GM19324 (cell line): ENCODE measurements at regions not wholly inside any gene's neighbourhood (a gene's known extent, or its start where the extent isn't known, plus 50 kb on each side); places are given as distances from the start of the nearest gene placed in this dataset.

Experiments used
- ATAC-seq: cut with Tn5 transposase; IDR thresholded peaks from one replicate; pipeline ENCODE4 v1.9.1; 2021; ENCODE audit warnings: mild to moderate bottlenecking, moderate library complexity; ENCODE audit not compliant: unreplicated experiment, low FRiP score

DNA sequence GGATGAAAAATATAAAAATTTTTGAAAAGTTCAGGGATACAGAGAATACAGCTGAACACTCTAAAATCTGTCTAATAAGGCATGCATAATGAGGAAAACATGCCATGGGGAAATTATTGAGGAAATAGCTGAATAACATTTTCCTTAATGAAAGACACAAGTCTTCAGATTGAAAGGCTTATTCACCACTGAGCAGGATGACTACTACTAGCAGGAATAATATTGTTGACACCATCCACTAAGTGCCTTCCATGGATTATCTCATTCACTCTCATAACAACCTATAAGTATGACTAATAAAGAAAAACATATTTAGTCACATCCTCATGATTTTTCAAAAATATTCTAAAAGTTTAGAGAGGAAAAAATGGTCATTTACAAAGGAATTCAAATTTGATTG lies 96.7 kb upstream of the FER start:
- ATAC-seq, result no peak

DNA sequence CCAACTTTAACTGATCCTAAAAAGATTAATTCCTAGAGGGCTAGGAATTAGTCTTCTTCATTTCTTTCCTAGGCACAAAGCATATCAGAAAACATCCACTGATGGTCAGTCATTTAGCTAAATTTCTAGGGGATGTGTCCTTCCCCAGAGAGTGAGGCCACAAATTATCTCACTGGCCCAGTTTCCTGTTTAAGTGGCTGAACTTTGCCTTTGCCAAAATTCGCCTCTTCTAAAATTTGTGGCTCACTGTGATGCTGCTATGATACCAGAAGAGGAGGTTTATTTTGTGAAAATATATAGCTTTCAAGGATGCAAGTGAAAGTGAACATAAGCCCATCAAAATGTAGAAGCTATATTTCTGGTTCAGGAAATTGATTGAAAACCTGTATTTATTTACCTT lies 98.1 kb upstream of the FER start:
- ATAC-seq, result no peak

DNA sequence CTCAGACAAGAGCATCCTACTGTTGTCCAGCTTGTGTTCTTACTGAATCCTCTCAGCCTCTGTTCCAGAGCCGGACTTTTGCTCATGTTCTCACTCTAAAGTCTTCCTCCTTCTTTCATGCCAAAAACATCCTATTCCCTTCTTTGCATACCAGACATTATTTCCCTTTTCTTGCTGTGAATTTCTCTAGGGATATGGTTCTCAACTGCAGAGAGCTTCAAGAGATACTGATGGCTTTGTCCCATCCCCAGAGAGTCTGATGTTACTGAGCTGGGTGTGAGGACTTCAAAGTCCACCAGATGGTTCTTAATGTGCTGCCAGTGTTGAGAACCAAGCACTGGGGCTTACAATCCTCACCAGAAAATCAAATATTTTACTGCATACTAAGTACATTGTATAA lies 98.6 kb upstream of the FER start:
- ATAC-seq, result no peak

DNA sequence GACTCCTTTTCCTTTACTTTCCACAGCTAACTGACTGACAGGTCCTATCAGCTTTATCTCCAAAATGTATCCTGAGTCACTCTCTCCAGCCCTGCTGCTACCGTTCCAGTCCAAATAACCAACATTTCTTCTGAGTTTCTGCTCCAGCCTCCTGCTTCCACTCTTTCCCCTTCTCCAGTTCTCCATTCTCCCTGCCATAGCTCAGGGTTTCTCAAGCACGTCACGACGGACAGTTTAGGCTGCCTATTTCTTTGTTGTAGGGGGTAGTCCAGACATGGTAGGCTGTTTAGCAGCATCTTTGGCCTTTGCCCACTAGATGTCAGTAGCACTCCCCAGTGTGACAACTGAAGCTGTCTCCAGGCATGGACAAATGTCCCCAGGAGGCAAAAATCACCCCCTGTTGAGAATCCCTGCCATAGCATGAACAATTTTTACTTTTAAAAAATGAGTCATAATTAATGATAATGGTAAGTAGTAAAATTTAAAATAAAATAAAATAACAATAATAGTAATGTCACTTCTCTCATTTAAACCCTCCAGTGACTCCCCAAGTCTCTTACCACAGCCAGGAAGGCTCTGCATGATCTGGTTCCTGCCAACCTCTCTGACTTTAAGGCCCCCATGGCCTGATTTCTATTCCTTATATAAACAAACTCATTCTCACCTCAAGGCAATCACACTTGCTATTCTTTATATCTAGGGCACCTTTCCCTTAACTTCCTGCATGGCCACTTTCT lies 105.4 kb upstream of the FER start:
- ATAC-seq, result peak; percentile 90

DNA sequence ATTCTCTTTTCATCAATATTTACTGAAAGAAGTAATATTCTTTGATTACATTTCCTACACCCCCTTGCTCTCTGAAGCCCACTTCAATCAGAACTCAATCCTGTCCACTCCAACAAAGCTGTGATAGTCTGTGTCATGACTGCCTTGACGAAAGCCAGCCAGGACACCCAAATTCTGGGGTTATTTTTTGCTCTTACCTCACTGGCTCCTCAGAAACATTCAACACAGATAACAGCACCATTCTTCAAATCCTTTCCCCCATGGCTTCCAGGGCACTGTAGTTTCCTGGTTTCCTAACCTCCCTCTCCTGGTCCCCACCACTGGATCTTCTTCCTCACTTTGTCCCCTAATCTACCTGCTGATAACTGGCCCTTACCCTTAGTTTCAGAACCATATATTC lies 106.1 kb upstream of the FER start:
- no peak for ATAC-seq

DNA sequence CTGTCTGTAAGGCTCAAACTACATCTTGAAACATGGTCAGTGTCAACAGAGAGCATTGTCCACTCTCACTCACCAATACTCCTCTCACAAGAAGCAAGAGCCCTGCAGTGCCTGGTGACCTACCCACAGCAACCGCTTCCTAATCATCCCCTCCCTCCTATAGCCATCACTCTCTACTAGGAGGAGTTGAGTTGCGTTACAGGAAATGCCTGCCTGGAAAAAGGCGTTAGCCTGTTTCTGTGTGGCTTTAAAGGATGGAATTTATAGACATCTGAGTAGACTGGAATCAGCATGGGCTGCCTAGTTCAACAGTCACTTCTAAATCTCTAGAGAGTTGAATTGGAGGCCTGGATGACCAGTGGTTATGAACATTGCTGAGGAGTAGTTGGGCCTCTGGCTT lies 108.3 kb upstream of the FER start:
- ATAC-seq, result no peak

DNA sequence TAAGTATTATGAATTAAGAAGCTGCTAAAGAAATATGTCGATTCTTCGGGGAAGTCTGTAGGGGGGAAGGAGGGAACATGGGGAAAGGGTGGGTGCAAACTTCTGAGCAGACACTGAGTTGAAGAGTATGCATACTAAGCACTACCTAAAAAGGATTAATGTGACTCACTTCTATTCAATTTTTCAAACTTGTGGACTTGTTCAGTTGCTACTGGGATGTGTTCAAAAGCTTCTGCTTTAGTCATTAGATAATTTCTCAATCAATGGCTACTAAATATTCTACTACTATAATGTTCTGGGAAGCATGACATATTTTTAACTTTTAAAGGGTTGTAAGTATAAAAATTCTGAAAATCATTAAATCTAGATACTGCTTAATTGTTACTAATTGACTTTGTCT lies 109.7 kb upstream of the FER start:
- no peak for ATAC-seq

DNA sequence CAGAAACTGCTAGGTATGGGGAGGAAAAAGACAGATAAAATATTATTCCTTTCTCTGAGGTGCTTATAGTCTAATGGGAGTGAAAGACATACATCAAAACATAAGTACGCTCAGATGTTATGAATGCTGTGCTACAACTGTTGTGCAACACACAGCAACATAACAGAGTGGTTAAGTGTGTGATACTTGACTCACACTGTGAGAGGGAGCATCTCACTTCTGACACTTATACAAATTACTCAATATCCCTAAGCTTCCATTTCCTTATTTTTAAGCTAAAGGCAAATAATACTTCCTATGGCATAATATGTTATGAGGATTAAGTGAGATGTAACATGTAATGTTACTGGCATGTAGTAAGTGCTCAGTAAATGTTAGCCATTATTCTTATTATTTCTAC lies 110.6 kb upstream of the FER start:
- ATAC-seq, result no peak

DNA sequence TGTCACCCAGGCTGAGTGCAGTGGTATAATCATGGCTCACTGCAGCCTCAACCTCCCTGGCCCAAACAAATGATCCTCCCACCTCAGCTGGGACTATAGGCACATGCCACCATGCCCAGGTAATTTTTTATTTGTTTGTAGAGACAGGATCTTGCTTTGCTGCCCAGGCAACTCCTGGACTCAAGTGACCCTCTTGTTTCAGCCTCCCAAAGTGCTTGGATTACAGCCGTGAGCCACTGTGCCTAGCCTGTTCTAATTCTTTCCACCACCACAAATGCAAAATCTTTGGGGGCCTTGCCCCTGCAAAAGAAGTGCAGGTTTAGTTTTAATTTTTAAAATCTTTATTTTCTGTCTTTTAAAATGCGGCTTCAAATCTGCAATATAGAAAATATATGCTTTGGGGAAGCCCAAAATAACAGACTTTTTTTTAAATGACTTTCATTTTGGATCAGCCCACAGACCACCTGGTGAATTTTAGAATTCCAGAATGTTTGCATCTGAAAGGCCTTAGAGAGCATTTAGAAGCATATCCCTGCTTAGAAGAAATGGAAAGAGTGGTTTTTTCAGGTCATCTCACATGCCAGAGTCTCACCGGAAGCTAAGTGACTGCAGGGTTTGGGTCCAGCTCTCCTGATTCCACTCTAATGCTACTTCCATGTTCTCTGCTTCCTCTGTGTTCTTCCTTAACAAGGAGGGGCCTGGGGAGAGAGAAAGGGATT lies 111.4 kb upstream of the FER start:
- ATAC-seq, result no peak

DNA sequence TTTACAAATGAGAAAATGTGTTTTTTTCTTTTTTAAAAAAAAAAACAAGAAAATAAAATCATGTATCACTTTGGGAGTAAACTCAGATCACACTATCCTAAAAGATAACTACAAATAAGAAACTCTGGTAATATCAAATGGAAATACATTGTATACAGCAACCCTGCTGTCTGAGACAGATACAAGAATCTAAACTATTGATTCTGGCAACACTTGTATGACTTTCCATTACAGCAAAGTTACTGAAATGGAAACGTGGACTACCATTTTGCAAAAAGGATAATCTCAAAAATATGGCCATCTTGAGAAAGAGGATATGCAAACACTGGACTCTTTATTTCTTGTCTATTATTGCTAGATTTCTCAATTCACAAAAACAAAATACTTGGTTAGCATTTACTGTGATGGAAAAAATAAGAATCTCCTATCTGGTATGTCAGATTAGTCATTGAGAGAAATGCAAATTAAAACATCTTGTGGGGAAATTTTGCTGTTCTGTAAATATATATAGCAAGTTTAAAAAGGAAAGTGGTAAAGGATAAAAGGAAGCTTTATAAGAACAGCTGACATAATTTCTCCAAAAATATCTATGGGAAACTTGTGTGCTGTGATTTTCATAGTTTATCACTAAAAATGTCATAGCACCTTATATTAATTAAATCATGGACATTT lies 112.9 kb upstream of the FER start:
- ATAC-seq, result no peak

DNA sequence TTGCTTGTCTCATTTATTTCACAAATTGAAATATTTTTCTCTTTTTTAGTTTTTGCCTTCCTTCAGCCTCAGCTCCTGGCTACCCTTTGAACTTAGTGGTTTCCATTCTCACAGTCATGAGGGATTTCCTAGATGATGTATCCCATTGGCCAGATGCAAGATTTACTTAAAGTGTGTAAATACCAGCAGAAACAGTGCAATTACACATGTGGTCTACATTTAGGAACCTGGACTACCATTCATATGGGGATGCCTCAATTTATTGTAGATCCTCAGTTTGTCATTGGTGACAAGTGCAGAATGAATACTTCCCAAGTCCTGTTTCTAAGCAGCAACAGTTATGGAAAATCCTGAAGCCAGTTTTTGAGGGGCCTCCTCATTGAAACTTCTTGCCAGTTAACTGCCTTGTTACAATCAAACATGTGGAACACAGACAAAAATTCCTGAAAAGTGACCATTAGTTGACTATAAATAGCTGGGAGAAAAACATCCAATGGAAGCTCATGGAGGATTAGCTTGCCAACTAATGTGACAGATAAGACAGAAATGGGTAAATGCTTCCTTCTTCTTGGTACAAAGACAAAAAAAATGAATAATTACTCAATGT lies 113.6 kb upstream of the FER start:
- ATAC-seq, result no peak

DNA sequence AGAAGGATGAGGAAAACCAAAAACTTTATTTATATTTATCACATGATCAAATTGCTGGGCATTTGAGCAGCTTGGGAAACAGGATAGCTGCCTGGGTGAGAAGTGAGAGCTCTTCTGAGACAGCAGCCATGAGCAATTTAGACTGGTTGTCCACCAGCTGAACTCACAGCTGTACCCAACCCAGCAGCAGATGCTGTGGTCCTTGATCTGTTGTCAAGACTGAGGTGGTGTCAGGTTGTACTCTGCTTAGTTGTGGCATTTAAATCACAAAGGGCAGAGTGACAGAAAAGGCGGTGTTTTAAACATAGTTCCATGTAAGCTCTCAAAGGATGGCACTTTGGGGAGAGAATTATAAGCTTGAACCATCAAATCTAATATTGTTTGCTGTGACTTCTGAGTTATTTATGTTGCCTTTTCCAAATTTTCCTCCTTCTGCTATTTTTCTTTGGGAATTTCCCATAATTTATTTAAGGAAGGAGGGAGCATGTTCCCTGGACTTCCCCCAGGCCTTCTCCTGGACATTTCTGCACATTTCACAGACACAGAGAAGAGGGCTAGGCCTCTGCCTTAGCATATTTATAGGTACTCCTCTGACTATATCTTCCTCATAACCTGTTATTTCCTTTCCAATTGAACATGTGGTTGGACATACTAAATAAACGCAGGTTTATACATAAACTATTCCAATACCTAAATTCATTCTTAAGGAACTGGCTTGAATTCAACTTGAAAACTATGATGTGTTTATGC lies 117.7 kb upstream of the FER start:
- no peak for ATAC-seq

DNA sequence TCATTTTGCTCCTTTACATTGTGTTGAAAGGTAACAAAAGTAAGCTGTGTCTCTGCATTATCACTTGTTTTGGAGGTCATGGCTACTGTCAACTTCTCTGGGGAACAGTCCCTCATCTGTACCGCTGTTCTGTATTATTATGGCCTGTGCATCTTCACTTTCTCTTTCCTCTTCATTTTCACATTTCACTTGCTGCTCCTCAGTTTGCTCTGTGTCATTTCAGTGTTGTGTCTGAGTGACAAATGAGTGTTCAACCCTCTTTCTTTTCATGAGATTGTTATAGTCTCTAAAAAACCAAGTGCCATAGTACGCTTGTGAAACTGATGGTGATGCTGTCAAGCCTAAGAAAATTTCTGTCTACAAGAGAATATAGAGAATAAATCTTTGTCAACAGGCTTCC lies 122.0 kb upstream of the FER start:
- no peak for ATAC-seq

DNA sequence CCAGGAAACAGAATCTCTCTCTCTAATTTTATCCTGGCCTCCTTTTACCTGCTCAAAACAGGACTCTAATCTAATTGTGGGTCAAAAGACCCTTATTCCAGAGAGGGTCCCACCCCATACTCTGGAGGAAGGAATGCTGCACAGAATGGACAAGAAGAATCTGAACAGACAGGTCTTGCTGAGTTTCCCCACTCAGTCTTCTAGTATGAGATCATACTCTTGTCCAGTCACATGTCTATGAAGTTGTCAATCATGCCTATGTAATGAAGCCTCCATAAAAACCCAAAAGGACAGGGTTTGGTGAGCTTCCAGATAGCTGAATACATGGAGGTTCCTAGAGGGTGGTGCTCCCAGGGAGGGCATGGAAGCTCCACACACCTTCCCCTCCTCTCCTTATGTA lies 123.9 kb upstream of the FER start:
- no peak for ATAC-seq

DNA sequence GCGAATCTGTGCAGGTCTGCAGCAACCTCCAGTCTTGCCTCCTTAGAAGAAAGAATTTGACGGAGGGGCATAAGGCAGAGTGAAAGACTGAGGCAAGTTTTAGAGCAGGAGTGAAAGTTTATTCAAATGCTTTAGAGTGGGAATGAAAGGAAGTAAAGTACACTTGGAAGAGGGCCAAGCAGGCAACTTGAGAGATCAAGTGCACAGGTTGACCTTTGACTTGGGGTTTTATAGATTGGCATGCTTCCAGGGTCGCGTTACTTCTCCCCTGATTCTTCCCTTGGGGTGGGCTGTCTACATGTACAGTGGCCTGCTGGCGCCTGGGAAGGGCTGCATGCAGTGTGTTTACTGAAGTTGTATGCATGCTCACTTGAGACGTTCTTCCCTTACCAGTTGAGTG lies 127.2 kb upstream of the FER start:
- ATAC-seq, result no peak

DNA sequence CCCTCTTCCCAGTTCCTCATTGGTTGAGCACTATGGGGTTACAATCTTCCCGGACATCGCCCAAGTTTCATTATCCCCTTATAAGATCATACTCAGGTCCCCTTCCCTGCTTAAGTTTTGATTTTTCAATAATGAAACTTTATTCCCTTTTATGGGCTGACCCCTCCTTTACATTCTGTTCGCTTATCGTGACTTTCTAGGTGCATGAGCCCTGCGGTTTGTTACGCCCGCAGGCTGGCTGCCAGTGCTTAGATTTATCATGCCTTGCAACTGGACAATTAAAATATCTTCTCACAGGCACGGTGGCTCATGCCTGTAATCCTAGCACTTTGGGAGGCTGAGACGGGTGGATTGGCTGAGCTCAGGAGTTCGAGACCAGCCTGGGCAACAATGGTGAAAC lies 127.9 kb upstream of the FER start:
- ATAC-seq, result no peak

DNA sequence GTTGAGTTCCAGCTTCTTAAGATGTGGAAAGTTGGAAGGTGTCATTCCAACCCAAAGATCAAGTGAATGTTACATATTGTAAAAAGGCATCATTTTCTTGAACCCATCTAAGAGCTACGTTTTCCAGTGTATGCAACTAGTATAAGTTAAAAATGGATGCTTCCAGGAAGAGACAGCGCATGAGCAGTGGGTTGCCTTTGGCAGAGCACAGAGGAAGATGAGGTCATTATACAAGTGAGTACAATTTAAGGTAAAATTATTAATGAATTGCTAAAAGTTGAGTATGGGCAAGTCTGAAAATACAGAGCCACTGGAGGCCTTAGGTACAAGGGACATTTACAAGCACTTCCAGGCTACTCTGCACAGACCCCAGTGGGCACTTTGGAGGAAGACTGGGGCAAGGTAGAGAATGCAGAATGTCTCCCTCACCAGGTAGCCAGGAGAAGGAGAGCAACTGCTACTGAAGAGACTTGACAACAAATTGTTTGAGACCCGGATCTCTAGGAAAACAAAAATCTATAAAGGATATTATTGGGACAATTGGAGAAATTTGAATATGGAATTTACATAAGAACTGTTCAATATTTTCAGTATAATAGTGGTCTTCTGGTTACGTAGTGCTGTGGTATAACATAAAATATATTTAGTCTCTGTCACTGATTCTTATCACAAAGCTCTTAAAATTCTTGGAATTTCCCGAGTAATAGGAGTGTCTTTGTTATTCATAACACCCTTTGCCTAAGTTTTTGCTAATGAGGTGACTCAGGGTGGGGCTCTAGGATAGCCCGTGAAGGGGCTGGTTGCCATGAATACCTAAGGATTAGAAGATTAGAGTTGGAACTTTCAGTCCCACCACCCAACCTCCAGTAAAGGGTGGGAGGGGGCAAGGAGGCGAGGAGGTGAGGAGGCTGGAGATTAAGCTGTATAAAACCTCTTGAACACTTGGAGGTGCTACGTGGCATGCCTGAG lies 129.9 kb upstream of the FER start:
- no peak for ATAC-seq

DNA sequence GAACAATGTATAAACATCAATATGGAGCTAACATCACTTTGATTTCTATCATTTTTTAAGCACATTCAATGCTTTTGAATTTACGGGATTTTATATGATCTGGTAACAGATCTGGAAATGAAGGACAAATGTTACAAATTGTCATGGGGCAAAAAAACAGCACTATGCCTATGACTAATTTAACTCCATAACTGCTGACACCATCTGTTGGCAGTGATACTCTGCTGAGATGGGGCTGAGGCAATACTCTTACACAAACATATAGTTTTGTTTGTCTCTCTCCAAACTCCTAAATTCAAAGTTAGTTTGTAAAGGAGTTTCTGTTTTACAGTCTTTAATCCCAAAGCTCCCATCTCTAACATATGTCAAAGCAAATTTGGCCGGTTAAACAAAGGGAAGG lies 132.5 kb upstream of the FER start:
- ATAC-seq, result no peak

DNA sequence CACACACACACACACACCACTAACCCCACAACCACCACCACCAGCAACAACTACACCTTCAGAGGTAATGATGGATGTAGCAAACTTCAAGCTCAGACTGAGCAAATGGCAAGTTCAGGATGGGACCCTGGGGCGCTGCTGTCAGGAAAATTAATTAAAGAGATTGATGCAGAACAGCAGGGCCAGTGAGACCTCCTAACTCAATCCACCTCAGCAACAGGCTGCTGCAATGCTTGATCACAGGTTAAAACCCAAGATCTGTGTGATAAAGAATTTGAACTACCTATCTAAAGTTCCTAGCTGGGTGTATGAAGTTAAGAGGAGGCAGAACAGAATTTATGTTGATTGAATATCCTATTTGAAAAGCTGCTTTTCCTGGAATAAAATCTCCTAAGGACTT lies 140.3 kb upstream of the FER start:
- ATAC-seq, result no peak

DNA sequence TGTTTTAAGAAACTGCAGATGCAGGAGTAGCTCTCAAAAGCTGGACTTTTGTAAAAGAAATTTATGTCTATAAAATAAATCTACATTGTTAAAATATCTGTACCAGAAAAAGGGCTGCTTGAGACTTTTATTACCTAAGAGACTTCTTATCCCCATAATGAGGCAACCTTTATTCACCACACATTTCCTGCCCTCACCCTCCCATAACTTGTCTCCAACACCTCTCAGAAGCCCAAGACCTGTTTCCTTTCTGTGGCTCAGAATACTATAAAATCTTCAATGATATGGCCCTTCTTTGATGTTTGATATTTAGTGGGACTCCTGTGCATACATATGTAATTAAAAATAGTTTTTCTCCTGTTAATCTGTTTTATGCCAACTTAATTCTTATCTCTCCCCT lies 141.5 kb upstream of the FER start:
- ATAC-seq, result no peak
